ENCODE measurements at regions not wholly inside any gene's neighbourhood (a gene's known extent, or its start where the extent isn't known, plus 50 kb on each side); places are given as distances from the start of the nearest gene placed in this dataset.

GRCh38 chr6:48979806-48980205 is 483.2 kb downstream of the MMUT start:
- no peak overlapping the region for H3K4me3 ChIP-seq (ENCODE audit: low read depth, low read length)
- ChIA-PET CTCF (interaction anchor here (0.5 to 0.7 kb wide), 2 partner anchors 11 to 138 kb away, joined by 3 read pairs; no protein-coding TSS in a partner anchor), POLR2A (interaction anchor here (0.7 kb wide), 1 partner anchor 26 kb away, joined by 5 read pairs; no protein-coding TSS in a partner anchor)
- H3K27me3 ChIP-seq (ENCODE audit: control insufficient read depth, insufficient read depth, low read length), result no peaks in the 10 kb centered on the region
- no peak for DNase-seq (ENCODE audit: low read depth)
- TF ChIP-seq CTCF (IDR thresholded peaks at IDR 0.05; ENCODE audit: insufficient read depth, low read depth, low read length), result no peak
- H3K36me3 ChIP-seq (ENCODE audit: control insufficient read depth, insufficient read depth, low read length), result no peaks in the 10 kb centered on the region

- ChIA-PET POLR2A (no interaction called here), CTCF (no interaction called here)
These were observed 484.0 kb downstream of the MMUT start for GRCh38 chr6:48979085-48979484.

GRCh38 chr6:48978016-48978415 is 485.0 kb downstream of the MMUT start:
- ChIA-PET POLR2A (no interaction called here), CTCF (no interaction called here)
- H3K27me3 ChIP-seq (ENCODE audit: control insufficient read depth, insufficient read depth, low read length), result no peaks in the 10 kb centered on the region
- TF ChIP-seq CTCF (IDR thresholded peaks at IDR 0.05; ENCODE audit: insufficient read depth, low read depth, low read length), result no peak
- H3K4me3 ChIP-seq (ENCODE audit: low read depth, low read length), result no peak overlapping the region
- H3K36me3 ChIP-seq (ENCODE audit: control insufficient read depth, insufficient read depth, low read length), result no peaks in the 10 kb centered on the region
- no peak for DNase-seq (ENCODE audit: low read depth)

More at GRCh38 chr6:48979085-48979484, 484.0 kb downstream of the MMUT start:
- no peaks in the 10 kb centered on the region for H3K27me3 ChIP-seq (ENCODE audit: control insufficient read depth, insufficient read depth, low read length)
- H3K36me3 ChIP-seq (ENCODE audit: control insufficient read depth, insufficient read depth, low read length), result no peaks in the 10 kb centered on the region
- DNase-seq (ENCODE audit: low read depth), result no peak
- no peak for TF ChIP-seq CTCF (IDR thresholded peaks at IDR 0.05; ENCODE audit: insufficient read depth, low read depth, low read length)
- no peak overlapping the region for H3K4me3 ChIP-seq (ENCODE audit: low read depth, low read length)

- POLR2A ChIA-PET, result no interaction called here
- CTCF ChIA-PET, result no interaction called here
- no peaks in the 10 kb centered on the region for H3K36me3 ChIP-seq (ENCODE audit: control insufficient read depth, insufficient read depth, low read length)
- no peak for TF ChIP-seq CTCF (IDR thresholded peaks at IDR 0.05; ENCODE audit: insufficient read depth, low read depth, low read length)
- no peaks in the 10 kb centered on the region for H3K27me3 ChIP-seq (ENCODE audit: control insufficient read depth, insufficient read depth, low read length)
- no peak for DNase-seq (ENCODE audit: low read depth)
- H3K4me3 ChIP-seq (ENCODE audit: low read depth, low read length), result no peak overlapping the region
These were observed 485.5 kb downstream of the MMUT start for GRCh38 chr6:48977573-48977972.

GRCh38 chr6:48973491-48973890 is 489.6 kb downstream of the MMUT start:
- Histone ChIP-seq H3K4me3 (ENCODE audit: low read depth, low read length) (no peak overlapping the region), H3K27me3 (ENCODE audit: control insufficient read depth, insufficient read depth, low read length) (no peaks in the 10 kb centered on the region), H3K36me3 (ENCODE audit: control insufficient read depth, insufficient read depth, low read length) (no peaks in the 10 kb centered on the region)
- no peak for DNase-seq (ENCODE audit: low read depth)
- TF ChIP-seq CTCF (IDR thresholded peaks at IDR 0.05; ENCODE audit: insufficient read depth, low read depth, low read length), result no peak
- ChIA-PET POLR2A (no interaction called here), CTCF (no interaction called here)

All from BJ (cell line).